ENCODE measurements at regions not wholly inside any gene's neighbourhood (a gene's known extent, or its start where the extent isn't known, plus 50 kb on each side); places are given as distances from the start of the nearest gene placed in this dataset.

- Histone ChIP-seq H3K9me3 (no peaks in the 10 kb centered on the region), H3K4me1 (no peaks in the 10 kb centered on the region), H3K4me3 (no peak overlapping the region), H3K27me3 (no peaks in the 10 kb centered on the region), H3K36me3 (no peaks in the 10 kb centered on the region), H3K27ac (no peak overlapping the region)
- intact Hi-C loops (cut with DNase I; ENCODE audit: low total_unique reads), result no loop called here
- no peak for DNase-seq
- TF ChIP-seq CTCF (IDR thresholded peaks at IDR 0.05) (no peak), POLR2A (IDR thresholded peaks at IDR 0.05) (no peak)
Observed at GRCh38 chr2:220366765-220367164, 739.3 kb downstream of the SLC4A3 start.

- no peak for DNase-seq
- no peak overlapping the region for H3K4me3 ChIP-seq
- intact Hi-C loops (cut with DNase I; ENCODE audit: low total_unique reads), result no loop called here
Observed at GRCh38 chr2:220370764-220371163, 743.3 kb downstream of the SLC4A3 start.

GRCh38 chr2:220371211-220371610 is 743.8 kb downstream of the SLC4A3 start:
- TF ChIP-seq CTCF (IDR thresholded peaks at IDR 0.05), result no peak
- no peak for TF ChIP-seq POLR2A (IDR thresholded peaks at IDR 0.05)
- DNase-seq, result no peak
- intact Hi-C loops (cut with DNase I; ENCODE audit: low total_unique reads), result no loop called here
- Histone ChIP-seq H3K27ac (no peak overlapping the region), H3K36me3 (no peaks in the 10 kb centered on the region), H3K4me3 (no peak overlapping the region), H3K27me3 (no peaks in the 10 kb centered on the region), H3K4me1 (no peaks in the 10 kb centered on the region), H3K9me3 (no peaks in the 10 kb centered on the region)

More at GRCh38 chr2:220370764-220371163, 743.3 kb downstream of the SLC4A3 start:
- H3K4me1 ChIP-seq, result no peaks in the 10 kb centered on the region
- H3K27ac ChIP-seq, result no peak overlapping the region
- H3K9me3 ChIP-seq, result no peaks in the 10 kb centered on the region
- H3K36me3 ChIP-seq, result no peaks in the 10 kb centered on the region
- no peaks in the 10 kb centered on the region for H3K27me3 ChIP-seq
- TF ChIP-seq POLR2A (IDR thresholded peaks at IDR 0.05) (no peak), CTCF (IDR thresholded peaks at IDR 0.05) (no peak)

DNA sequence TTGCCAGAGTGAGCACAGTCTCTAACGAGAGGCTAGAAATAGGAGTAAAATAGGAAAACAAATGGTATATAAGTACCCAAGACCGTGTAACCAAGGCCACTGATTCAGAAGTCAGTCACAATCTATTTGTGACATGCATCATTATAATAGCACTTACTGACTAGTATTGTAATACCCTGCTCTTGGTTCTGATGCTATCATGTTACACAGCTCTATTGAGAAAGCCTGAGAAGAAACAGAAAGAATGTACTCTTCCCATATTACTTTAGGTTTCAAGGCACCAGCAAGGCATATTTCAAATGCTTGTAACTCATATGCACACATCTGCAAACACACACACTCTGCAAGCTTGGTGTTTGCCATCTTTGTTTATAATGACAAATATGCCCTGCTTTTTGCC is 746.4 kb downstream of the SLC4A3 start:
- Histone ChIP-seq H3K9me3 (no peaks in the 10 kb centered on the region), H3K27me3 (no peaks in the 10 kb centered on the region), H3K36me3 (no peaks in the 10 kb centered on the region), H3K4me3 (no peak overlapping the region), H3K4me1 (no peaks in the 10 kb centered on the region), H3K27ac (no peak overlapping the region)
- TF ChIP-seq POLR2A (IDR thresholded peaks at IDR 0.05) (no peak), CTCF (IDR thresholded peaks at IDR 0.05) (no peak)
- no peak for DNase-seq
- intact Hi-C loops (cut with DNase I; ENCODE audit: low total_unique reads), result no loop called here

DNA sequence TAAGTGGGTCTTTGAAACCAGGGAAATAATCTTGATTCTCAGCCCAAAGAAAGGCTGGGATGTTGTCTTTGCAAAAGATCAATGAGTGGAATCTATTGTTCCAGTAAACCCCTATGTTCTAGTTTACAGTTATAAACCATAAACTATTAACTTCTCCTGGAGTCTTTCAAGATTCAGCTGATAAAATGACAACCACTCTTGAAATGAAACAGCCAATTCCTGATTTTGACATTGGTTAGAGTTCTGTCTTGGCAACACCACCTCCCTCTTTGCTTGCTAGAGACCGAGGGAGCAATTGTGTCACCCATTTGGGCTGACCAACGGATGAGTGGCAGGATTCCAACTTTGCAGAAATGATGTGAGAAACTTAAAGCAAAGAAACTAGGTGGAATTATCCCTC is 746.9 kb downstream of the SLC4A3 start:
- Histone ChIP-seq H3K36me3 (no peaks in the 10 kb centered on the region), H3K4me3 (no peak overlapping the region), H3K9me3 (no peaks in the 10 kb centered on the region), H3K27me3 (no peaks in the 10 kb centered on the region), H3K4me1 (no peaks in the 10 kb centered on the region), H3K27ac (no peak overlapping the region)
- no peak for DNase-seq
- TF ChIP-seq POLR2A (IDR thresholded peaks at IDR 0.05) (no peak), CTCF (IDR thresholded peaks at IDR 0.05) (no peak)
- intact Hi-C loops (cut with DNase I; ENCODE audit: low total_unique reads), result no loop called here
